ENCODE measurements at regions not wholly inside any gene's neighbourhood (a gene's known extent, or its start where the extent isn't known, plus 50 kb on each side); places are given as distances from the start of the nearest gene placed in this dataset.

DNA sequence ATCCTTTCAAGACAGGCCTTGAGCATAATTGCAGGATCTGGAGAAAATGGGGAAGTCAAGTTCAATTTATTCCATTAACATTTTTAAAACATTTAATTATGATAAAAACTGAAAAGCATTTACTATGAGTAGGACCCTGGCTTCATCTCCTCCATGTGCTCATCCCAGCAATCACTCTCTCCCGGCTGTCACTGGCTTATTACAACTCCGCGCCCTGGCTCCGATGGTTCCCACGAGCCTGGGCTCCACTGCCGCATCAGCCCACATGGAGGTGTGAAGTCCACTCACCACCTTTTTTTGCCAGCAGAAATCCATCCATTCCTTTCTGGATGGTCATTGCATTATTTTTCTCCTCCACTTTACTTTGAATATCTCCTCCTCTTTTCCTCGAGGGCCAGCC lies 194.4 kb downstream of the EMP1 start:
- TF ChIP-seq POLR2AphosphoS5 (IDR thresholded peaks at IDR 0.05; ENCODE audit: low read depth) = no peak
- TF ChIP-seq, protein P1, sequence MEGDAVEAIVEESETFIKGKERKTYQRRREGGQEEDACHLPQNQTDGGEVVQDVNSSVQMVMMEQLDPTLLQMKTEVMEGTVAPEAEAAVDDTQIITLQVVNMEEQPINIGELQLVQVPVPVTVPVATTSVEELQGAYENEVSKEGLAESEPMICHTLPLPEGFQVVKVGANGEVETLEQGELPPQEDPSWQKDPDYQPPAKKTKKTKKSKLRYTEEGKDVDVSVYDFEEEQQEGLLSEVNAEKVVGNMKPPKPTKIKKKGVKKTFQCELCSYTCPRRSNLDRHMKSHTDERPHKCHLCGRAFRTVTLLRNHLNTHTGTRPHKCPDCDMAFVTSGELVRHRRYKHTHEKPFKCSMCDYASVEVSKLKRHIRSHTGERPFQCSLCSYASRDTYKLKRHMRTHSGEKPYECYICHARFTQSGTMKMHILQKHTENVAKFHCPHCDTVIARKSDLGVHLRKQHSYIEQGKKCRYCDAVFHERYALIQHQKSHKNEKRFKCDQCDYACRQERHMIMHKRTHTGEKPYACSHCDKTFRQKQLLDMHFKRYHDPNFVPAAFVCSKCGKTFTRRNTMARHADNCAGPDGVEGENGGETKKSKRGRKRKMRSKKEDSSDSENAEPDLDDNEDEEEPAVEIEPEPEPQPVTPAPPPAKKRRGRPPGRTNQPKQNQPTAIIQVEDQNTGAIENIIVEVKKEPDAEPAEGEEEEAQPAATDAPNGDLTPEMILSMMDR (IDR thresholded peaks at IDR 0.05; ENCODE audit: insufficient read depth, low read length) = no peak
